GM12878 (cell line): ENCODE measurements at regions not wholly inside any gene's neighbourhood (a gene's known extent, or its start where the extent isn't known, plus 50 kb on each side); places are given as distances from the start of the nearest gene placed in this dataset.
A peak's percentile ranks its signal among the peaks of the same experiment; 100 is the strongest.

Source experiments
- ATAC-seq: fragments of 200-7000 bp; cut with Tn5 transposase; 3 replicates; pipeline ENCODE4 v1.9.1; 2020; ENCODE audit warnings: mild to moderate bottlenecking, moderate library complexity
- BruUV-seq: library from RNA; stranded (reverse); fragments of 400-500 nt; replicated peaks from 2 replicates; lab custom pipeline; 2021; lab: Mats Ljungman, UMichigan
- CTCF ChIA-PET: fragments of 300-600 bp; sonication (Branson Sonifier 250); formaldehyde crosslinking; extraction: SDS; loops from one replicate; lab custom pipeline; 2021; ENCODE audit warnings: inconsistent platforms; lab: Yijun Ruan, JAX
- POLR2A ChIA-PET: fragments of 350-600 bp; formaldehyde crosslinking; extraction: SDS; loops from one replicate; lab custom pipeline; 2021; ENCODE audit warnings: inconsistent platforms; lab: Charles Lee
- RAD21 ChIA-PET: fragments of 300-600 bp; sonication (Branson Sonifier 250); formaldehyde crosslinking; loops from one replicate; lab custom pipeline; 2023; ENCODE audit warnings: antibody characterized with exemption; ENCODE audit not compliant: unreplicated experiment; lab: Charles Lee
- SMC1A ChIA-PET: fragments of 300-600 bp; sonication (Branson Sonifier 250); formaldehyde crosslinking; loops from one replicate; lab custom pipeline; 2023; ENCODE audit not compliant: unreplicated experiment, uncharacterized antibody; lab: Charles Lee
- DNase-seq: peaks from one replicate; pipeline ENCODE4 v3.0.0-alpha.2; 2011; ENCODE audit warnings: low read depth, low spot score
- FAIRE-seq: peaks from 3 replicates; lab custom pipeline; 2011; peaks lifted over from hg19 to GRCh38; lab: Jason Lieb, UNC
- H2AFZ ChIP-seq: 2 replicates; pipeline ENCODE4 v1.6.0; 2011; ENCODE audit warnings: low read depth, low read length, control low read depth; ENCODE audit not compliant: control insufficient read depth
- H3K27ac ChIP-seq: 2 replicates; pipeline ENCODE4 v1.5.1; 2011; ENCODE audit warnings: control low read depth; ENCODE audit not compliant: control insufficient read depth, insufficient read depth
- H3K27me3 ChIP-seq, 2 experiments: replicated peaks in 1 of 2; 2 replicates each; pipeline versions ENCODE4 v1.6.0 to v1.6.1; 2011; ENCODE audit warnings: low read length in 1 of 2; ENCODE audit not compliant: control insufficient read depth in 2 of 2, insufficient read depth in 2 of 2
- H3K36me3 ChIP-seq, 2 experiments: 2 replicates each; pipeline ENCODE4 v1.5.1; 2011; ENCODE audit warnings: low read length in 1 of 2; ENCODE audit not compliant: control insufficient read depth in 2 of 2, insufficient read depth in 2 of 2
- H3K4me1 ChIP-seq: 2 replicates; pipeline ENCODE4 v1.6.1; 2011; ENCODE audit warnings: mild to moderate bottlenecking, low read length, moderate library complexity, mixed read lengths; ENCODE audit not compliant: control insufficient read depth, insufficient read depth
- H3K4me2 ChIP-seq: 2 replicates; pipeline ENCODE4 v1.6.0; 2011; ENCODE audit warnings: control low read depth; ENCODE audit not compliant: control insufficient read depth, insufficient read depth
- H3K4me3 ChIP-seq: fragments of 200-600 bp; sonication (generic); 2 replicates; pipeline ENCODE4 v1.5.1; 2016
- H3K79me2 ChIP-seq: 2 replicates; pipeline ENCODE4 v1.6.0; 2011; ENCODE audit warnings: low read length; ENCODE audit not compliant: control insufficient read depth, insufficient read depth
- H3K9ac ChIP-seq: 2 replicates; pipeline ENCODE4 v1.8.0; 2011; ENCODE audit warnings: low read length, control low read depth, mixed read lengths; ENCODE audit not compliant: control insufficient read depth, insufficient read depth
- H3K9me3 ChIP-seq: replicated peaks from 3 replicates; pipeline ENCODE4 v1.5.1; 2011; ENCODE audit warnings: mild to moderate bottlenecking, low read length; ENCODE audit not compliant: control insufficient read depth, insufficient read depth
- H4K20me1 ChIP-seq: 2 replicates; pipeline ENCODE4 v1.6.0; 2011; ENCODE audit not compliant: control insufficient read depth, insufficient read depth
- BCL11A ChIP-seq: IDR thresholded peaks from 2 replicates; pipeline ENCODE4 v1.6.1; 2011; ENCODE audit warnings: low read depth, low read length
- BMI1 ChIP-seq: fragments of 450-650 bp; IDR thresholded peaks from 2 replicates; pipeline ENCODE4 v1.6.1; 2016; ENCODE audit warnings: mild to moderate bottlenecking, moderate library complexity, borderline replicate concordance
- ETV6 ChIP-seq, 2 experiments: fragments of 450-650 bp in 1 of 2; IDR thresholded peaks in 1 of 2; conservative IDR thresholded peaks in 1 of 2; 2 replicates each; pipeline ENCODE4 v1.6.1; 2014; ENCODE audit warnings: antibody characterized with exemption in 1 of 2, borderline replicate concordance in 1 of 2, low read depth in 1 of 2, mild to moderate bottlenecking in 1 of 2, moderate library complexity in 1 of 2
- POLR2AphosphoS5 ChIP-seq: IDR thresholded peaks from 2 replicates; pipeline ENCODE4 v1.6.1; 2011; ENCODE audit warnings: mild to moderate bottlenecking, low read length, inconsistent platforms
- RAD21 ChIP-seq: IDR thresholded peaks from 2 replicates; pipeline ENCODE4 v1.6.1; 2011; ENCODE audit warnings: mild to moderate bottlenecking, low read depth, low read length, moderate library complexity; ENCODE audit not compliant: insufficient read depth
- RUNX3 ChIP-seq: IDR thresholded peaks from 2 replicates; pipeline ENCODE4 v1.6.1; 2012; ENCODE audit warnings: low read length, inconsistent platforms
- ZNF24 ChIP-seq: fragments of 450-650 bp; IDR thresholded peaks from 2 replicates; pipeline ENCODE4 v1.6.1; 2017; ENCODE audit warnings: antibody characterized with exemption, mild to moderate bottlenecking
- WGBS: methylation state at CpG from one replicate; pipeline ENCODE4 v1.1.6; 2016; ENCODE audit warnings: low lambda C conversion rate; ENCODE audit not compliant: insufficient replicate concordance, insufficient coverage; ENCODE audit errors: missing lambda C conversion rate; 5-methylcytosine and 5-hydroxymethylcytosine counted together
- in situ Hi-C: fragments of 300-500 bp; cut with MboI; formaldehyde crosslinking; loops from 9 replicates; pipeline ENCODE4 v1.14.3; 2018; ENCODE audit warnings: mixed read lengths
- intact Hi-C: fragments of 100-400 bp; cut with micrococcal nuclease; formaldehyde crosslinking; loops from one replicate; pipeline ENCODE4 v1.14.2; 2022; ENCODE audit not compliant: unreplicated experiment
- TF ChIP-seq, protein P1 (sequence below): fragments of 450-650 bp; conservative IDR thresholded peaks from 2 replicates; pipeline ENCODE4 v1.6.1; 2017; ENCODE audit warnings: mild to moderate bottlenecking, moderate library complexity
- TF ChIP-seq, protein P2 (sequence below): fragments of 450-650 bp; IDR thresholded peaks from 2 replicates; pipeline ENCODE4 v1.6.1; 2016; ENCODE audit warnings: mild to moderate bottlenecking, moderate library complexity, borderline replicate concordance
- TF ChIP-seq, protein P3 (sequence below): IDR thresholded peaks from 2 replicates; pipeline ENCODE4 v1.6.1; 2012; ENCODE audit warnings: low read depth, low read length, improper control_type of control experiment
- TF ChIP-seq, protein P4 (sequence below): fragments of 450-650 bp; IDR thresholded peaks from 2 replicates; pipeline ENCODE4 v1.6.1; 2016; ENCODE audit warnings: mild to moderate bottlenecking

DNA sequence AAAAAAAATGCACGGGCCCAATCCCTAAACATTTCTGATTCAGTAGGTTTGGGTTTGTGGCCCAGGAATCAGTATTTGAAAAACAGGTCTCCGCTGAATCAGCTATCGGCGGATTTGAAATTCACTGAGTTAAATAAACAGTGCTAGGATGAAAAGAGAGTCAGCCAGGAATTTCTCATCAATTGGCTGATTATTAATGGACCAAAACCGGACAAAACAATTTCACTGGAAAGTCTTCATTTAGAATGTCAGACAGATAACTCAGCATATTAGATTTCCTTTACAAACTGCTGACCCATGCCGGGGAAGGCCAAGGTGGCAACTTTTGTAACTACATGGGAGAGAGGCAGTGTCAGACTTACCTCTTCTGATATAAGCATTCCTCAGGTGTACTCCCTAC is 99.4 kb upstream of the LSM6 start (continued):
- TF ChIP-seq, protein P1, sequence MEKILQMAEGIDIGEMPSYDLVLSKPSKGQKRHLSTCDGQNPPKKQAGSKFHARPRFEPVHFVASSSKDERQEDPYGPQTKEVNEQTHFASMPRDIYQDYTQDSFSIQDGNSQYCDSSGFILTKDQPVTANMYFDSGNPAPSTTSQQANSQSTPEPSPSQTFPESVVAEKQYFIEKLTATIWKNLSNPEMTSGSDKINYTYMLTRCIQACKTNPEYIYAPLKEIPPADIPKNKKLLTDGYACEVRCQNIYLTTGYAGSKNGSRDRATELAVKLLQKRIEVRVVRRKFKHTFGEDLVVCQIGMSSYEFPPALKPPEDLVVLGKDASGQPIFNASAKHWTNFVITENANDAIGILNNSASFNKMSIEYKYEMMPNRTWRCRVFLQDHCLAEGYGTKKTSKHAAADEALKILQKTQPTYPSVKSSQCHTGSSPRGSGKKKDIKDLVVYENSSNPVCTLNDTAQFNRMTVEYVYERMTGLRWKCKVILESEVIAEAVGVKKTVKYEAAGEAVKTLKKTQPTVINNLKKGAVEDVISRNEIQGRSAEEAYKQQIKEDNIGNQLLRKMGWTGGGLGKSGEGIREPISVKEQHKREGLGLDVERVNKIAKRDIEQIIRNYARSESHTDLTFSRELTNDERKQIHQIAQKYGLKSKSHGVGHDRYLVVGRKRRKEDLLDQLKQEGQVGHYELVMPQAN: no peak

DNA sequence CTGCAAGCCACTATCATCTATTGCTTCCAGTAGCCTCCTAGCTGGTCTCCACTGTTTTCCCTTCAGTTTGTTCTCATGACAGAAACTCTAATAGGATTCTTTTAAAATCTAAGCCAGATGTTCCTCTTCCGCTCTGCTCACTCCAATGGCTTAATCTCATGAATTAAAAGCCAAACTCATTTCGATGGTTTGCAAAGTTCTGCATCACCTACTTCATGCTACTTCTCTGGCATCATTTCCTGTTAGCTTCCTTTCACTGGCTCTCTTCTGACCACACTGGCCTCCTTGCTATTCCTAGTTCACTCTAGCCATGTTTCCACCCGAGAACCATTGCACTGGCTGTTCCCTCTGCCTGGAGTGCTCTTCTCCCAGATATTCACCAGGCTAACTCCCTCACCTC is 102.0 kb upstream of the LSM6 start:
- BruUV-seq: no TSS peak
- FAIRE-seq (peak; percentile 62), DNase-seq (no peak), ATAC-seq (peak; percentile 64)
- H2AFZ ChIP-seq: no peak overlapping the region
- in situ Hi-C loops (no loop called here), intact Hi-C loops (no loop called here)
- no peaks in the 10 kb centered on the region for H3K9me3 ChIP-seq
- RAD21 ChIA-PET: no interaction called here
- peaks cover 5% of the 10 kb centered on the region for H3K4me1 ChIP-seq
- CTCF ChIA-PET: interaction anchor here (1.1 to 3.1 kb wide), 2 partner anchors 22 to 41 kb away, joined by 3 to 20 read pairs; no protein-coding TSS in a partner anchor
- POLR2A ChIA-PET: no interaction called here
- no peak overlapping the region for H3K27ac ChIP-seq
- TF ChIP-seq, protein P2, sequence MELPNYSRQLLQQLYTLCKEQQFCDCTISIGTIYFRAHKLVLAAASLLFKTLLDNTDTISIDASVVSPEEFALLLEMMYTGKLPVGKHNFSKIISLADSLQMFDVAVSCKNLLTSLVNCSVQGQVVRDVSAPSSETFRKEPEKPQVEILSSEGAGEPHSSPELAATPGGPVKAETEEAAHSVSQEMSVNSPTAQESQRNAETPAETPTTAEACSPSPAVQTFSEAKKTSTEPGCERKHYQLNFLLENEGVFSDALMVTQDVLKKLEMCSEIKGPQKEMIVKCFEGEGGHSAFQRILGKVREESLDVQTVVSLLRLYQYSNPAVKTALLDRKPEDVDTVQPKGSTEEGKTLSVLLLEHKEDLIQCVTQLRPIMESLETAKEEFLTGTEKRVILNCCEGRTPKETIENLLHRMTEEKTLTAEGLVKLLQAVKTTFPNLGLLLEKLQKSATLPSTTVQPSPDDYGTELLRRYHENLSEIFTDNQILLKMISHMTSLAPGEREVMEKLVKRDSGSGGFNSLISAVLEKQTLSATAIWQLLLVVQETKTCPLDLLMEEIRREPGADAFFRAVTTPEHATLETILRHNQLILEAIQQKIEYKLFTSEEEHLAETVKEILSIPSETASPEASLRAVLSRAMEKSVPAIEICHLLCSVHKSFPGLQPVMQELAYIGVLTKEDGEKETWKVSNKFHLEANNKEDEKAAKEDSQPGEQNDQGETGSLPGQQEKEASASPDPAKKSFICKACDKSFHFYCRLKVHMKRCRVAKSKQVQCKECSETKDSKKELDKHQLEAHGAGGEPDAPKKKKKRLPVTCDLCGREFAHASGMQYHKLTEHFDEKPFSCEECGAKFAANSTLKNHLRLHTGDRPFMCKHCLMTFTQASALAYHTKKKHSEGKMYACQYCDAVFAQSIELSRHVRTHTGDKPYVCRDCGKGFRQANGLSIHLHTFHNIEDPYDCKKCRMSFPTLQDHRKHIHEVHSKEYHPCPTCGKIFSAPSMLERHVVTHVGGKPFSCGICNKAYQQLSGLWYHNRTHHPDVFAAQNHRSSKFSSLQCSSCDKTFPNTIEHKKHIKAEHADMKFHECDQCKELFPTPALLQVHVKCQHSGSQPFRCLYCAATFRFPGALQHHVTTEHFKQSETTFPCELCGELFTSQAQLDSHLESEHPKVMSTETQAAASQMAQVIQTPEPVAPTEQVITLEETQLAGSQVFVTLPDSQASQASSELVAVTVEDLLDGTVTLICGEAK: no peak
- no peak for TF ChIP-seq BMI1
- TF ChIP-seq ZNF24: no peak
- TF ChIP-seq, protein P3, sequence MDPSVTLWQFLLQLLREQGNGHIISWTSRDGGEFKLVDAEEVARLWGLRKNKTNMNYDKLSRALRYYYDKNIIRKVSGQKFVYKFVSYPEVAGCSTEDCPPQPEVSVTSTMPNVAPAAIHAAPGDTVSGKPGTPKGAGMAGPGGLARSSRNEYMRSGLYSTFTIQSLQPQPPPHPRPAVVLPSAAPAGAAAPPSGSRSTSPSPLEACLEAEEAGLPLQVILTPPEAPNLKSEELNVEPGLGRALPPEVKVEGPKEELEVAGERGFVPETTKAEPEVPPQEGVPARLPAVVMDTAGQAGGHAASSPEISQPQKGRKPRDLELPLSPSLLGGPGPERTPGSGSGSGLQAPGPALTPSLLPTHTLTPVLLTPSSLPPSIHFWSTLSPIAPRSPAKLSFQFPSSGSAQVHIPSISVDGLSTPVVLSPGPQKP: no peak
- TF ChIP-seq RUNX3: peak; percentile 73
- TF ChIP-seq BCL11A: no peak
- TF ChIP-seq, protein P4, sequence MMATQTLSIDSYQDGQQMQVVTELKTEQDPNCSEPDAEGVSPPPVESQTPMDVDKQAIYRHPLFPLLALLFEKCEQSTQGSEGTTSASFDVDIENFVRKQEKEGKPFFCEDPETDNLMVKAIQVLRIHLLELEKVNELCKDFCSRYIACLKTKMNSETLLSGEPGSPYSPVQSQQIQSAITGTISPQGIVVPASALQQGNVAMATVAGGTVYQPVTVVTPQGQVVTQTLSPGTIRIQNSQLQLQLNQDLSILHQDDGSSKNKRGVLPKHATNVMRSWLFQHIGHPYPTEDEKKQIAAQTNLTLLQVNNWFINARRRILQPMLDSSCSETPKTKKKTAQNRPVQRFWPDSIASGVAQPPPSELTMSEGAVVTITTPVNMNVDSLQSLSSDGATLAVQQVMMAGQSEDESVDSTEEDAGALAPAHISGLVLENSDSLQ: no peak
- TF ChIP-seq ETV6 (conservative IDR thresholded peaks at IDR 0.05 in 1 of 2, IDR thresholded peaks at IDR 0.05 in 1 of 2; ENCODE audit: borderline replicate concordance in 1 of 2, low read depth in 1 of 2): peak in 1 of 2 experiments; percentile 61; a peak in 1 of 4 replicates
- no peak for TF ChIP-seq RAD21
- no peak for TF ChIP-seq POLR2AphosphoS5
- H3K27me3 ChIP-seq: no peaks in the 10 kb centered on the region
- no peak overlapping the region for H3K4me3 ChIP-seq
- SMC1A ChIA-PET: interaction anchor here (1.2 to 1.5 kb wide), 3 partner anchors 10 to 38 kb away, joined by 3 read pairs; no protein-coding TSS in a partner anchor
- H4K20me1 ChIP-seq: no peaks in the 10 kb centered on the region
- no peak overlapping the region for H3K9ac ChIP-seq
- 33% methylated on average over 3 of the region's 3 CpGs for WGBS
- no peaks in the 10 kb centered on the region for H3K79me2 ChIP-seq
- H3K4me2 ChIP-seq: 0 out of 2 replicates have a peak overlapping the region, but pooled peaks have one; percentile 5
- no peaks in the 10 kb centered on the region for H3K36me3 ChIP-seq
